ENCODE measurements at regions not wholly inside any gene's neighbourhood (a gene's known extent, or its start where the extent isn't known, plus 50 kb on each side); places are given as distances from the start of the nearest gene placed in this dataset.

DNA sequence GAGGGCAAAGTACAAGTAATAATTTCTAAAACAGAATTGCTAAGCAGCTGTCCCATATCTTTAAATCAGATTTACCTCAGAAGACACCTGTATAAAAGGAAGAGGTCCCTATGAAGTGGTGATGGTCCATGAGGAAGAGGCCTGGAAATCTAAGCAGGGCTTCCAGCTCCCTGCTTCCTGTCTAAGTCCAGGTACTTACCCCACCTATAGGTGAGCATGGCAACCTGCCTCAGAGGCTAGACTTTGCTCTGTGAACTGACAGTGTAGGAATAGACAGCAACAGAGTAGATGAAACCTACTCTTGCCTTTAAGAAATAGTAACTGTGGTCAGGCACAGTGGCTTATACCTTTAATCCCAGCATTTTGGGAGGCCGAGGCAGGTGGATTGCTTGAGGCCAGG lies 55.8 kb upstream of the ARRDC3 start:
- DNase-seq (ENCODE audit: low read depth): no peak

DNA sequence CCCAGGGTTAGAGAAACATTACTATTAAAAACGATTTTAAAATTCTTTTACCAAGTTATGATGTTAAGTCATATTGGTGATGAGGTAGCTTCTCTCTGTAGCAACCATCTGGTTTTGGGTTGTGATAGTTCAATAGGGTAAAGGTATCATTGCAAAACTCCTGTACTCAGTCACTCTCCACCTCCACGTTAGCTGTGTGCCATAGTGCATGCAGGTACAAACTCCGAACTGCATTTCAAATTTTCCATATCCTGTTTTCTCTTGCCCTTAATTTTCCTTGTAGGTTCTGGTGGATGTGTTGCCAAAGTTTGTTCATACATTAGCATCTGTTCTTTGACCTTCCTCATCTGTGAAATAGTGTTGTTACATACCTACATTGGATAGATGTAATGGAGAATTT lies 53.1 kb upstream of the ARRDC3 start:
- no peak for DNase-seq (ENCODE audit: low read depth)

DNA sequence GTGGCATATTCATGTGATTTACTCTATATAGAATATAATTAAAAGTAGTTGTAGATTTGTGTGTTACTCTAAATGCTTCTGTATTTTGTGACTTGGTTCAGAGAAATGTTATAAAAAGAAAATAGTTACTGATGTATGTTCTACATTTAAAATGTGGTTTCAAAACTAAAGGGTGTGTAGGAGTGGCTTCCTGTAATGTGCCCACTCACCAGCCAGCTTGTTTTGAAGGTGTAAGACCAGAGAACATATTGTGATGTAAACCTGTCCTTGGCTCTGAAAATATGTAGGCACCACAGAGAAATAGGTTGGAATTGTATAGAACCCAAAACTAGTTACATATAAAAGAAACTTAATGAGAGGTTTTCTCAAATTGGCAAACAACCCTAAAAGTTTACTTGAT lies 51.2 kb upstream of the ARRDC3 start:
- no peak for DNase-seq (ENCODE audit: low read depth)

DNA sequence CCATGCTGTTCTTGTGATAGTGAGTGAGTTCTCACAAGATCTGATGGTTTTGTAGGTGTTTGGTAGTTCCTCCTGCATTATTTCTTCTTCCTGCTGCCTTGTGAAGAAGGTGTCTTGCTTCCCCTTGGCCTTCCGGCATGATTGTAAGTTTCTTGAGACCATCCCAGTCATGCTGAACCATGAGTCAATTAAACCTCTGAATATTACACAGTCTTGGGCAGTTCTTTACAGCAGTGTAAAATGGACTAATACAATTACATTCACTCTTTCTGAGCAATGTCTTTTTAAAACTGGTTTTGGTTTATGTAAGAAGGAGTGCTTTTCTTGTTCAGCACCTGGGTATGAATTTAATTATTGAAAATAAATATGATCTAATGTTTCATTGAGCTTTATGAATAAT lies 50.7 kb upstream of the ARRDC3 start:
- DNase-seq (ENCODE audit: low read depth): no peak
